Mucosa of descending colon (tissue), 3 donors: ENCODE measurements at regions not wholly inside any gene's neighbourhood (a gene's known extent, or its start where the extent isn't known, plus 50 kb on each side); places are given as distances from the start of the nearest gene placed in this dataset.

Experiments
- ATAC-seq: fragments of 200-7000 bp; cut with Tn5 transposase; one replicate; pipeline ENCODE4 v1.9.1; 2020; ENCODE audit warnings: mild to moderate bottlenecking, moderate library complexity
- DNase-seq, 3 donors: peaks; one replicate each; pipeline ENCODE4 v3.0.0-alpha.2; 2020
- H3K36me3 ChIP-seq: fragments of 200-600 bp; one replicate; pipeline ENCODE4 v1.8.0; 2021; ENCODE audit warnings: low read depth, mild to moderate bottlenecking
- H3K4me1 ChIP-seq: fragments of 200-600 bp; one replicate; pipeline ENCODE4 v1.8.0; 2021; ENCODE audit warnings: low read depth, mild to moderate bottlenecking
- H3K4me3 ChIP-seq: fragments of 200-600 bp; one replicate; pipeline ENCODE4 v1.8.0; 2021; ENCODE audit warnings: mild to moderate bottlenecking
- H3K9me3 ChIP-seq: fragments of 200-600 bp; one replicate; pipeline ENCODE4 v1.8.0; 2021; ENCODE audit warnings: mild to moderate bottlenecking
- intact Hi-C, 2 donors: fragments of 100-400 bp; cut with DNase I in 1 of 2; cut with micrococcal nuclease in 1 of 2; formaldehyde crosslinking; loops; one replicate each; pipeline versions ENCODE4 v1.11.0 to v1.11.1; 2022; cut with DNase I, micrococcal nuclease
- TF ChIP-seq, protein P1 (sequence below): fragments of 200-600 bp; IDR thresholded peaks from one replicate; pipeline ENCODE4 v1.8.0; 2022; ENCODE audit warnings: antibody characterized with exemption, mild to moderate bottlenecking
- donor health status: DM: no; HTN: no; CAD: no; lungs with moderate emphysema.
- donor health status: DM: no; HTN: no; CAD: no.
- donor health status: DM: no; HTN: yes; CAD: no.

DNA sequence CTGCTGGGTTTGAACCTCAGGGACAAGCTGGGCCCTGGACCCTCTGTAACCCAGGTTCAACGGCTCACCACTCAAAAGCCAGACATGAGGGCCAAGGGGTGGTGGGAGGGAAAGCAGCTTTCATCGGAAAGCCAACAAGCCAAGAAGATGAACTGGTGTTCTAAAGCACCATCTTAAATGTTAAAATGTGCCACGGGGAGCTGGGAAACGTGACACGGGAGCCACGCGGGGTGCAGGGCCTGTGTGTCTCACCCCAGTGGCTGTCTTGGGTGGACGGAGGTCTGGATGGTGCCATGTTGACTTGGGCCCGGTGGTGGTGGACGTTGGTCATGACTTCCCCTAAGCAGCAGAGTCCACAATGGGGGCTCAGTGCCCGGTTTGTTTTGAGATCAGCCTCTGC is 97.7 kb upstream of the SFSWAP start:
- no peaks in the 10 kb centered on the region for H3K4me1 ChIP-seq
- TF ChIP-seq, protein P1, sequence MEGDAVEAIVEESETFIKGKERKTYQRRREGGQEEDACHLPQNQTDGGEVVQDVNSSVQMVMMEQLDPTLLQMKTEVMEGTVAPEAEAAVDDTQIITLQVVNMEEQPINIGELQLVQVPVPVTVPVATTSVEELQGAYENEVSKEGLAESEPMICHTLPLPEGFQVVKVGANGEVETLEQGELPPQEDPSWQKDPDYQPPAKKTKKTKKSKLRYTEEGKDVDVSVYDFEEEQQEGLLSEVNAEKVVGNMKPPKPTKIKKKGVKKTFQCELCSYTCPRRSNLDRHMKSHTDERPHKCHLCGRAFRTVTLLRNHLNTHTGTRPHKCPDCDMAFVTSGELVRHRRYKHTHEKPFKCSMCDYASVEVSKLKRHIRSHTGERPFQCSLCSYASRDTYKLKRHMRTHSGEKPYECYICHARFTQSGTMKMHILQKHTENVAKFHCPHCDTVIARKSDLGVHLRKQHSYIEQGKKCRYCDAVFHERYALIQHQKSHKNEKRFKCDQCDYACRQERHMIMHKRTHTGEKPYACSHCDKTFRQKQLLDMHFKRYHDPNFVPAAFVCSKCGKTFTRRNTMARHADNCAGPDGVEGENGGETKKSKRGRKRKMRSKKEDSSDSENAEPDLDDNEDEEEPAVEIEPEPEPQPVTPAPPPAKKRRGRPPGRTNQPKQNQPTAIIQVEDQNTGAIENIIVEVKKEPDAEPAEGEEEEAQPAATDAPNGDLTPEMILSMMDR, result no peak
- DNase-seq, result no peak
- no peak overlapping the region for H3K4me3 ChIP-seq
- intact Hi-C loops, result no loop called here
- no peak for ATAC-seq
- H3K36me3 ChIP-seq, result no peaks in the 10 kb centered on the region
- no peaks in the 10 kb centered on the region for H3K9me3 ChIP-seq

GRCh38 chr12:131613678-131614077 is 97.2 kb upstream of the SFSWAP start:
- TF ChIP-seq, protein P1, result no peak
- Histone ChIP-seq H3K36me3 (no peaks in the 10 kb centered on the region), H3K4me3 (no peak overlapping the region), H3K4me1 (no peaks in the 10 kb centered on the region), H3K9me3 (no peaks in the 10 kb centered on the region)
- DNase-seq (no peak), ATAC-seq (no peak)
- intact Hi-C loops, result no loop called here

DNA sequence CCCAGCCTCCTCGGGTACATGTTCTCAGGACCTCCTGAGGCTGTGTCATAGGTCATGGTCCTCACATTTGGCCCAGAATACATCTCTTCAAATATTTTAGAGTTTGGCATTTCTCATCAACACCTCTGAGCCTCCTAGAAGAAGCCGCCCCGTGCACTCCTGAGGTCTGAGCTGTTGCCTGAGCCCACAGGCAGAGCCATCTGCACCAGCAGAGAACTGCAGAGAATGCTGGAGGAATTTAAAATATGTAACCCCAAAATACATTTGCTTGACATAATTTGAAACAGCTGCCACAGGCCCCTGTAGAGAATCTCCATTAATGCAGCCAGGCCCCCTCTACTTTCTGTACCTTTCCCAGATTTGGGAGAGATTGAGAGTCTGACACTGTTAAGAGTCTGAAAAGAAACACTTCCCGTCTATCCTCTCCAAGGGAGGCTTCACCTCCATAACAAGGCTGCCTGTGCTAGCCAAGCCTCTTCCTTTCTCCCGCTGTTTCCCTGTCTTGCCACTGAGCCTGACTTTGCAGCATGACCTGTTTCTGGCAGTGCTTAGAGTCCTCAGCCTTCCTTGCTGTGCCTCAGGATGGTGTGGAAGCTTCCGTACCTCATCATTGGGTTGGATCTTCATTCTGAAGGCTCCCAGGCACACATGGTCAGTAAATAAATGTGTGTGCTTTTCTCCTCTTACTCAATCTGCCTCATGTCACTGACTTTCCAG is 95.4 kb upstream of the SFSWAP start:
- TF ChIP-seq, protein P1, result no peak
- no peaks in the 10 kb centered on the region for H3K9me3 ChIP-seq
- H3K36me3 ChIP-seq, result no peaks in the 10 kb centered on the region
- ATAC-seq (no peak), DNase-seq (no peak)
- no peaks in the 10 kb centered on the region for H3K4me1 ChIP-seq
- intact Hi-C loops, result no loop called here
- H3K4me3 ChIP-seq, result no peak overlapping the region

DNA sequence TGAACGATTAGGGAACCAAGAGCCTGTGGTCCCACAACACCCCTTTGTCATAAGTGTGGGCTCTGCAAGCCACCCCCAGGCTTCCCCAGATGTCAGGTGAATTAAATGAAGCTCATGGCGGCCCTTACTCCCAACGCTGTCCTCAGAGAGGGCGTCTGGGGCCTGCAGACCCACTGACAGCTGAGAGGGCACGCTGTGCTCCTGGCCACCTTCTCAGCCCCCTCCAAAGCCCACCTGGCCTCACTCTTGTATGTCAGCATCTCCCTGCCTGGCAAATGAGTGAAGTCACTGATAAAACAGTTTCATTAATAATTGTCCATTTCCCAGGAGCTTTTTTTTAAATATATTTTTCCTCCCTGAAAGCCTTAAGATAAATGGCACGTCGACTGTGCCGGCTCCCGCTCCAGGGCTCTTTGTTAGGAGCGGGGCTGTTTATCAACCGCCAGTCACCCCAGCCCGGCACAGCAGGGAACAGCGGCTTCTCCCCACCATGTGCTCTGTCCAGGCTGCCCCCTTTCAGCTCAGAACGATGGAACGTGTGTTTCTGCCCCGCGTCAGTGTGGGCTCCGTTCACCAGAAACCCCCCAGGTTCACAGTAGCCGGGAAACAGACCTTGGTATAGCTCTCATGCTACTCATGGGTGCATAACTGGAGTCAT is 94.7 kb upstream of the SFSWAP start:
- TF ChIP-seq, protein P1, result no peak
- no peaks in the 10 kb centered on the region for H3K4me1 ChIP-seq
- intact Hi-C loops, result no loop called here
- H3K4me3 ChIP-seq, result no peak overlapping the region
- H3K36me3 ChIP-seq, result no peaks in the 10 kb centered on the region
- ATAC-seq (no peak), DNase-seq (no peak)
- H3K9me3 ChIP-seq, result no peaks in the 10 kb centered on the region

DNA sequence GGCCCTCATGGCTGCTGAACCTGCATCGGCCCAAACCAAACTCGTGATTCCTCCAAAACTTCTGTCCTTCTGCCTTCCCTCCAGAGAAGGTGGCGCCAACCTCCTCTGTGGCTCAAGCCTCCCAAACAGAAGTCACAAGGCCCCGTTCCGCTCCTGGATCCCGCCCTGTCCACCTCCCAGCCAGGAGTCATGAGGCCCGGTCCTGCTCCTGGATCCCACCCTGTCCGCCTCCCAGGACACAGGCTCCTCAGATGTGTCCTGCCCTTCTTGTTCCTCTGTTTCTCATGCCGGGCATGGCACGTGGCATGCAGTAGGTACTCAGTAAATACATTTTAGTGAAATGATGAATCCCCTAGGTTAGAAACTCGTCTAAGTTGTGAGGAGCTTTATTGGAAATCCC is 94.2 kb upstream of the SFSWAP start:
- intact Hi-C loops, result no loop called here
- Histone ChIP-seq H3K9me3 (no peaks in the 10 kb centered on the region), H3K4me1 (no peaks in the 10 kb centered on the region), H3K36me3 (no peaks in the 10 kb centered on the region), H3K4me3 (no peak overlapping the region)
- no peak for DNase-seq
- TF ChIP-seq, protein P1, result no peak
- no peak for ATAC-seq
